GM12878 (cell line): ENCODE measurements at regions not wholly inside any gene's neighbourhood (a gene's known extent, or its start where the extent isn't known, plus 50 kb on each side); places are given as distances from the start of the nearest gene placed in this dataset.

Source experiments
- CREM ChIP-seq: IDR thresholded peaks from 2 replicates; pipeline ENCODE4 v1.6.1; 2014; ENCODE audit warnings: antibody characterized with exemption, low read depth
- JUND ChIP-seq: IDR thresholded peaks from 2 replicates; pipeline ENCODE4 v1.6.1; 2012; ENCODE audit warnings: low read depth, mild to moderate bottlenecking, low read length, improper control_type of control experiment, moderate library complexity
- MXI1 ChIP-seq: fragments of 150-350 bp; IDR thresholded peaks from 2 replicates; pipeline ENCODE4 v1.6.1; 2011; ENCODE audit warnings: low read depth, mild to moderate bottlenecking, inconsistent platforms, low read length, improper control_type of control experiment
- POLR2AphosphoS5 ChIP-seq: IDR thresholded peaks from 2 replicates; pipeline ENCODE4 v1.6.1; 2011; ENCODE audit warnings: mild to moderate bottlenecking, low read length, inconsistent platforms
- STAT1 ChIP-seq: fragments of 450-650 bp; conservative IDR thresholded peaks from 2 replicates; pipeline ENCODE4 v1.6.1; 2014; ENCODE audit warnings: antibody characterized with exemption, mild to moderate bottlenecking
- TF ChIP-seq, protein P1 (sequence below): fragments of 450-650 bp; IDR thresholded peaks from 2 replicates; pipeline ENCODE4 v1.6.1; 2017; ENCODE audit warnings: antibody characterized with exemption, mild to moderate bottlenecking, moderate library complexity
- TF ChIP-seq, protein P2 (sequence below): IDR thresholded peaks from 2 replicates; pipeline ENCODE4 v1.6.1; 2012; ENCODE audit warnings: improper control_type of control experiment, low read depth, low read length; ENCODE audit not compliant: insufficient replicate concordance

DNA sequence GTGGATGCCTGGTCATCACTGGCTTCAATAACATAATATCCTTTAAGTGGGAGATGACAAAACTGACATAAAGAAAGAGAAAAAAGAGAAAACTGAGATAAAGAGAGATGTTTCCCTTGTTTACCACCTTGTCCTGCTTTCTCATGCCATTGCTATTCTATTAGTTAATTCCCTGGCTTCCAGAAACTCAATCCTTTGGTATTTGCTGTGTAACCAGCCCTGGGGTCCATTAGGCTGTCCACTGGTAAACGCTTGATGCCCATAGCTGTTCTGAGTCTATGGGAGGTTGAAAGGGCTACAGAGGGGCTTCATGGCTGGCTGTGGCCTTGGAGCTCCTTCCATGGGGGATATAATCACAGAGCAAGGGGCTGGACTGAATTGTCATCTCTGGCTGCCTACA is 243.4 kb upstream of the PLET1 start (continued):
- TF ChIP-seq, protein P1, sequence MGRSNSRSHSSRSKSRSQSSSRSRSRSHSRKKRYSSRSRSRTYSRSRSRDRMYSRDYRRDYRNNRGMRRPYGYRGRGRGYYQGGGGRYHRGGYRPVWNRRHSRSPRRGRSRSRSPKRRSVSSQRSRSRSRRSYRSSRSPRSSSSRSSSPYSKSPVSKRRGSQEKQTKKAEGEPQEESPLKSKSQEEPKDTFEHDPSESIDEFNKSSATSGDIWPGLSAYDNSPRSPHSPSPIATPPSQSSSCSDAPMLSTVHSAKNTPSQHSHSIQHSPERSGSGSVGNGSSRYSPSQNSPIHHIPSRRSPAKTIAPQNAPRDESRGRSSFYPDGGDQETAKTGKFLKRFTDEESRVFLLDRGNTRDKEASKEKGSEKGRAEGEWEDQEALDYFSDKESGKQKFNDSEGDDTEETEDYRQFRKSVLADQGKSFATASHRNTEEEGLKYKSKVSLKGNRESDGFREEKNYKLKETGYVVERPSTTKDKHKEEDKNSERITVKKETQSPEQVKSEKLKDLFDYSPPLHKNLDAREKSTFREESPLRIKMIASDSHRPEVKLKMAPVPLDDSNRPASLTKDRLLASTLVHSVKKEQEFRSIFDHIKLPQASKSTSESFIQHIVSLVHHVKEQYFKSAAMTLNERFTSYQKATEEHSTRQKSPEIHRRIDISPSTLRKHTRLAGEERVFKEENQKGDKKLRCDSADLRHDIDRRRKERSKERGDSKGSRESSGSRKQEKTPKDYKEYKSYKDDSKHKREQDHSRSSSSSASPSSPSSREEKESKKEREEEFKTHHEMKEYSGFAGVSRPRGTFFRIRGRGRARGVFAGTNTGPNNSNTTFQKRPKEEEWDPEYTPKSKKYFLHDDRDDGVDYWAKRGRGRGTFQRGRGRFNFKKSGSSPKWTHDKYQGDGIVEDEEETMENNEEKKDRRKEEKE: no peak
- TF ChIP-seq CREM: no peak
- TF ChIP-seq, protein P2, sequence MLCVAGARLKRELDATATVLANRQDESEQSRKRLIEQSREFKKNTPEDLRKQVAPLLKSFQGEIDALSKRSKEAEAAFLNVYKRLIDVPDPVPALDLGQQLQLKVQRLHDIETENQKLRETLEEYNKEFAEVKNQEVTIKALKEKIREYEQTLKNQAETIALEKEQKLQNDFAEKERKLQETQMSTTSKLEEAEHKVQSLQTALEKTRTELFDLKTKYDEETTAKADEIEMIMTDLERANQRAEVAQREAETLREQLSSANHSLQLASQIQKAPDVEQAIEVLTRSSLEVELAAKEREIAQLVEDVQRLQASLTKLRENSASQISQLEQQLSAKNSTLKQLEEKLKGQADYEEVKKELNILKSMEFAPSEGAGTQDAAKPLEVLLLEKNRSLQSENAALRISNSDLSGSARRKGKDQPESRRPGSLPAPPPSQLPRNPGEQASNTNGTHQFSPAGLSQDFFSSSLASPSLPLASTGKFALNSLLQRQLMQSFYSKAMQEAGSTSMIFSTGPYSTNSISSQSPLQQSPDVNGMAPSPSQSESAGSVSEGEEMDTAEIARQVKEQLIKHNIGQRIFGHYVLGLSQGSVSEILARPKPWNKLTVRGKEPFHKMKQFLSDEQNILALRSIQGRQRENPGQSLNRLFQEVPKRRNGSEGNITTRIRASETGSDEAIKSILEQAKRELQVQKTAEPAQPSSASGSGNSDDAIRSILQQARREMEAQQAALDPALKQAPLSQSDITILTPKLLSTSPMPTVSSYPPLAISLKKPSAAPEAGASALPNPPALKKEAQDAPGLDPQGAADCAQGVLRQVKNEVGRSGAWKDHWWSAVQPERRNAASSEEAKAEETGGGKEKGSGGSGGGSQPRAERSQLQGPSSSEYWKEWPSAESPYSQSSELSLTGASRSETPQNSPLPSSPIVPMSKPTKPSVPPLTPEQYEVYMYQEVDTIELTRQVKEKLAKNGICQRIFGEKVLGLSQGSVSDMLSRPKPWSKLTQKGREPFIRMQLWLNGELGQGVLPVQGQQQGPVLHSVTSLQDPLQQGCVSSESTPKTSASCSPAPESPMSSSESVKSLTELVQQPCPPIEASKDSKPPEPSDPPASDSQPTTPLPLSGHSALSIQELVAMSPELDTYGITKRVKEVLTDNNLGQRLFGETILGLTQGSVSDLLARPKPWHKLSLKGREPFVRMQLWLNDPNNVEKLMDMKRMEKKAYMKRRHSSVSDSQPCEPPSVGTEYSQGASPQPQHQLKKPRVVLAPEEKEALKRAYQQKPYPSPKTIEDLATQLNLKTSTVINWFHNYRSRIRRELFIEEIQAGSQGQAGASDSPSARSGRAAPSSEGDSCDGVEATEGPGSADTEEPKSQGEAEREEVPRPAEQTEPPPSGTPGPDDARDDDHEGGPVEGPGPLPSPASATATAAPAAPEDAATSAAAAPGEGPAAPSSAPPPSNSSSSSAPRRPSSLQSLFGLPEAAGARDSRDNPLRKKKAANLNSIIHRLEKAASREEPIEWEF: no peak
- no peak for TF ChIP-seq MXI1
- no peak for TF ChIP-seq STAT1
- TF ChIP-seq POLR2AphosphoS5: no peak
- TF ChIP-seq JUND: no peak
